Trophoblast cell (in vitro differentiated cells and primary cell): ENCODE measurements at regions not wholly inside any gene's neighbourhood (a gene's known extent, or its start where the extent isn't known, plus 50 kb on each side); places are given as distances from the start of the nearest gene placed in this dataset.

ENCODE experiments used
- DNase-seq, 2 donors: peaks; one replicate each; pipeline ENCODE4 v3.0.0-alpha.2; 2016
- H2AFZ ChIP-seq: 2 replicates; pipeline ENCODE4 v1.6.1; 2013; ENCODE audit warnings: low read length, moderate library complexity, mild to moderate bottlenecking; ENCODE audit not compliant: insufficient read depth, poor library complexity
- H2AK5ac ChIP-seq: 2 replicates; pipeline ENCODE4 v1.6.1; 2013; ENCODE audit warnings: mild to moderate bottlenecking, low read length
- H2BK120ac ChIP-seq: 2 replicates; pipeline ENCODE4 v1.6.1; 2013; ENCODE audit warnings: low read length, mild to moderate bottlenecking, moderate library complexity; ENCODE audit not compliant: insufficient read depth, poor library complexity
- H2BK12ac ChIP-seq: 2 replicates; pipeline ENCODE4 v1.6.1; 2013; ENCODE audit warnings: mild to moderate bottlenecking, low read length, moderate library complexity
- H2BK5ac ChIP-seq: 2 replicates; pipeline ENCODE4 v1.6.1; 2013; ENCODE audit warnings: low read length, low read depth, moderate library complexity, mild to moderate bottlenecking; ENCODE audit not compliant: poor library complexity
- H3K14ac ChIP-seq: 2 replicates; pipeline ENCODE4 v1.6.1; 2013; ENCODE audit warnings: mild to moderate bottlenecking, low read length
- H3K18ac ChIP-seq: 2 replicates; pipeline ENCODE4 v1.6.1; 2013; ENCODE audit warnings: mild to moderate bottlenecking, low read length
- H3K23ac ChIP-seq: 2 replicates; pipeline ENCODE4 v1.6.1; 2013; ENCODE audit warnings: low read length
- H3K27ac ChIP-seq: 2 replicates; pipeline ENCODE4 v1.5.1; 2013; ENCODE audit warnings: low read depth, mild to moderate bottlenecking, inconsistent platforms, low read length, moderate library complexity
- H3K27me3 ChIP-seq: 2 replicates; pipeline ENCODE4 v1.6.1; 2013; ENCODE audit warnings: inconsistent platforms, mild to moderate bottlenecking, low read length, moderate library complexity; ENCODE audit not compliant: insufficient read depth
- H3K36me3 ChIP-seq, 2 experiments: 1 replicate in 1 of 2; 2 replicates in 1 of 2; pipeline ENCODE4 v1.6.1; 2013; ENCODE audit warnings: low read length in 2 of 2, mild to moderate bottlenecking in 2 of 2, moderate library complexity in 1 of 2; ENCODE audit not compliant: insufficient read depth in 2 of 2, control insufficient read depth in 1 of 2
- H3K4ac ChIP-seq: 2 replicates; pipeline ENCODE4 v1.6.1; 2013; ENCODE audit warnings: low read depth, mild to moderate bottlenecking, low read length, moderate library complexity
- H3K4me1 ChIP-seq, 2 experiments: 1 replicate in 1 of 2; 2 replicates in 1 of 2; pipeline ENCODE4 v1.6.1; 2013; ENCODE audit warnings: low read length in 2 of 2, mild to moderate bottlenecking in 2 of 2, moderate library complexity in 1 of 2; ENCODE audit not compliant: insufficient read depth in 2 of 2, control insufficient read depth in 1 of 2
- H3K4me2 ChIP-seq: 2 replicates; pipeline ENCODE4 v1.6.1; 2013; ENCODE audit warnings: inconsistent platforms, mild to moderate bottlenecking, low read length, moderate library complexity
- H3K4me3 ChIP-seq: 2 replicates; pipeline ENCODE4 v1.5.1; 2013; ENCODE audit warnings: mild to moderate bottlenecking, low read depth, low read length, inconsistent platforms
- H3K79me1 ChIP-seq: one replicate; pipeline ENCODE4 v1.6.1; 2013; ENCODE audit warnings: low read length
- H3K79me2 ChIP-seq: 2 replicates; pipeline ENCODE4 v1.6.1; 2013; ENCODE audit warnings: low read length, mild to moderate bottlenecking; ENCODE audit not compliant: control insufficient read depth, insufficient read depth, poor library complexity
- H3K9ac ChIP-seq: 2 replicates; pipeline ENCODE4 v1.6.1; 2013; ENCODE audit warnings: mild to moderate bottlenecking, low read length
- H3K9me3 ChIP-seq: 2 replicates; pipeline ENCODE4 v1.6.1; 2013; ENCODE audit warnings: low read depth, mild to moderate bottlenecking, control low read depth, inconsistent platforms, low read length; ENCODE audit not compliant: insufficient read depth
- H4K12ac ChIP-seq: 2 replicates; pipeline ENCODE4 v1.6.1; 2013; ENCODE audit warnings: low read depth, mild to moderate bottlenecking, low read length, moderate library complexity
- H4K8ac ChIP-seq: 2 replicates; pipeline ENCODE4 v1.6.1; 2013; ENCODE audit warnings: low read depth, mild to moderate bottlenecking, low read length, moderate library complexity
- H4K91ac ChIP-seq: one replicate; pipeline ENCODE4 v1.6.1; 2013; ENCODE audit warnings: low read depth, mild to moderate bottlenecking, low read length, moderate library complexity
- WGBS: extraction: QIAGEN DNeasy Blood & Tissue Kit; methylation state at CpG from one replicate; pipeline ENCODE4 v1.1.7; 2013; ENCODE audit warnings: missing lambda C conversion rate; ENCODE audit not compliant: insufficient read length, insufficient coverage; ENCODE audit errors: extremely low coverage; 5-methylcytosine and 5-hydroxymethylcytosine counted together

DNA sequence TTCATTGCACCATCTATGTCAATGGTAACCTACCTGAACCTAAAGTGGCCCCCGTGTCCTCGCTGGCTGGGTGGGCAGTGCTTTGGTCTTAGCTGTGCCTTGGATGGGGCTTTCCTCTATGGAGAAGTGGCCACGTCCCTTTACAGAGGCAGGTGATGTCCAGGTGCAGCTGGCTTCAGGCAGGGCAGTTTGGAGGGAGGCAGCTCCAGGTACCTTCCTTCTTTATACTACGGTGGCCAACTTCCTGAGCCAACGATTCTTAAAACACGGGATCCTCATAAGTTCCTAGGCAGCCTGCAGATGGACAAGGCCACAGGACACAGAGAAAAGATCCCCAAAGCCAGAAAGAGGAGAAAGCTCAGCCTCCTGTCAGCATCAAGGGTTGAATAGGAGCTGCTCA, 517.3 kb upstream of the HS6ST1 start:
- no CpG with 5 or more reads among the region's 6 CpGs for WGBS

DNA sequence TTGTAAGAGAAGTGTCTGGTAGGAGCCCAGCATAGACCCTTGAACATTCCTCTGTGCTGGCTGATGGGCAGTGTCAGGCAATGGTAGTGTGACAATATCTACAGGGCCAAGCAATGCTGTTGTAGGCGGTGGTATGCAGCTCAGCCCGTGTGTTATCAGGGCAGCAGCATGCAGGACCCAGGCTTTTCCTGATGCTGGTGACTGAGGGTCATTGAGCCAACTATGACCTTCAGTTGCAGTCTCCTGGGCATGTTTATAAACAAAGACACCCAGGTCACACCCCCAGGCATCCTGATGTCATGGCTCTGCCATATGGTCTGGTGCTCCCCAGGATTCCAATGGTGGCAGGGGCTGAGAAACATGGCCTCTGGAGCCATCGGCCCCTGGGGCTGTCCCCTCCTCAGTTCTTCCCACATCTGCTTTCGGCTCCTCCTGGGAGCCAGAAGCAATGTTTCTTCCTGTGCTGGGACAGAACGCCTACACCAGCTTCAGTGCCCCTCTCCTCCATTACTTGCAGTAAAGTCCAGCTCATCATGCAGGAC, 518.0 kb upstream of the HS6ST1 start:
- Histone ChIP-seq H2BK120ac (no peak overlapping the region), H2BK12ac (no peak overlapping the region), H3K9ac (no peak overlapping the region), H3K14ac (no peak overlapping the region), H4K12ac (no peak overlapping the region), H3K4me1 (no peaks in the 10 kb centered on the region), H2AK5ac (no peak overlapping the region), H3K27ac (no peak overlapping the region), H3K23ac (no peak overlapping the region), H3K4ac (no peak overlapping the region), H3K4me2 (no peak overlapping the region), H3K79me1 (no peaks in the 10 kb centered on the region), H3K4me3 (no peak overlapping the region), H4K91ac (no peak overlapping the region), H3K36me3 (no peaks in the 10 kb centered on the region), H4K8ac (no peak overlapping the region), H3K9me3 (peaks cover 2% of the 10 kb centered on the region), H2AFZ (no peak overlapping the region), H3K27me3 (no peaks in the 10 kb centered on the region), H3K79me2 (no peaks in the 10 kb centered on the region), H3K18ac (no peak overlapping the region), H2BK5ac (no peak overlapping the region)
- DNase-seq = no peak
- no CpG with 5 or more reads among the region's 5 CpGs for WGBS

More for the DNA sequence above, 517.3 kb upstream of the HS6ST1 start:
- H4K91ac ChIP-seq = no peak overlapping the region
- H2BK120ac ChIP-seq = no peak overlapping the region
- no peak overlapping the region for H3K27ac ChIP-seq
- no peak overlapping the region for H4K8ac ChIP-seq
- H3K9ac ChIP-seq = no peak overlapping the region
- no peak overlapping the region for H2AK5ac ChIP-seq
- H3K14ac ChIP-seq = no peak overlapping the region
- H2BK12ac ChIP-seq = no peak overlapping the region
- H3K23ac ChIP-seq = no peak overlapping the region
- peaks cover 2% of the 10 kb centered on the region for H3K9me3 ChIP-seq
- no peak overlapping the region for H3K4ac ChIP-seq
- H2AFZ ChIP-seq = no peak overlapping the region
- H3K36me3 ChIP-seq = no peaks in the 10 kb centered on the region
- H3K18ac ChIP-seq = no peak overlapping the region
- no peaks in the 10 kb centered on the region for H3K79me1 ChIP-seq
- no peaks in the 10 kb centered on the region for H3K4me1 ChIP-seq
- no peak overlapping the region for H2BK5ac ChIP-seq
- H4K12ac ChIP-seq = no peak overlapping the region
- H3K4me2 ChIP-seq = no peak overlapping the region
- no peaks in the 10 kb centered on the region for H3K27me3 ChIP-seq
- H3K4me3 ChIP-seq = no peak overlapping the region
- H3K79me2 ChIP-seq = no peaks in the 10 kb centered on the region
- DNase-seq = no peak

GRCh38 chr2:128838244-128838643, 519.6 kb upstream of the HS6ST1 start:
- Histone ChIP-seq H3K23ac (no peak overlapping the region), H2AFZ (no peak overlapping the region), H3K36me3 (no peaks in the 10 kb centered on the region), H4K12ac (no peak overlapping the region), H3K79me1 (no peaks in the 10 kb centered on the region), H3K14ac (no peak overlapping the region), H3K4ac (no peak overlapping the region), H2BK12ac (no peak overlapping the region), H3K4me3 (no peak overlapping the region), H3K9me3 (peaks cover 2% of the 10 kb centered on the region), H4K91ac (no peak overlapping the region), H3K9ac (no peak overlapping the region), H3K27me3 (no peaks in the 10 kb centered on the region), H3K27ac (no peak overlapping the region), H3K79me2 (no peaks in the 10 kb centered on the region), H2BK5ac (no peak overlapping the region), H3K18ac (no peak overlapping the region), H3K4me1 (no peaks in the 10 kb centered on the region), H2BK120ac (no peak overlapping the region), H3K4me2 (no peak overlapping the region), H2AK5ac (no peak overlapping the region), H4K8ac (no peak overlapping the region)
- no peak for DNase-seq
- WGBS = no CpG with 5 or more reads among the region's 5 CpGs

- Histone ChIP-seq H3K14ac (no peak overlapping the region), H3K4me2 (no peak overlapping the region), H2BK120ac (no peak overlapping the region), H3K4me1 (no peaks in the 10 kb centered on the region), H3K27ac (no peak overlapping the region), H3K36me3 (no peaks in the 10 kb centered on the region), H4K12ac (no peak overlapping the region), H3K9ac (no peak overlapping the region), H3K4me3 (no peak overlapping the region), H3K9me3 (peaks cover 1% of the 10 kb centered on the region), H2BK5ac (no peak overlapping the region), H4K8ac (no peak overlapping the region), H2BK12ac (no peak overlapping the region), H3K79me2 (no peaks in the 10 kb centered on the region), H3K18ac (no peak overlapping the region), H4K91ac (no peak overlapping the region), H3K79me1 (no peaks in the 10 kb centered on the region), H3K4ac (no peak overlapping the region), H2AFZ (no peak overlapping the region), H2AK5ac (no peak overlapping the region), H3K27me3 (no peaks in the 10 kb centered on the region), H3K23ac (no peak overlapping the region)
- no peak for DNase-seq
- no CpG with 5 or more reads among the region's 3 CpGs for whole genome bisulfite sequencing
Observed at GRCh38 chr2:128841803-128842202, 523.1 kb upstream of the HS6ST1 start.
